AG04450 (cell line): ENCODE measurements at regions not wholly inside any gene's neighbourhood (a gene's known extent, or its start where the extent isn't known, plus 50 kb on each side); places are given as distances from the start of the nearest gene placed in this dataset.

ENCODE experiments used
- CTCF ChIA-PET: fragments of 300-600, 350-600 bp; formaldehyde crosslinking; extraction: SDS; loops from one replicate; lab custom pipeline; 2022; ENCODE audit warnings: antibody characterized with exemption, inconsistent platforms; lab: Charles Lee
- POLR2A ChIA-PET: fragments of 350-600 bp; formaldehyde crosslinking; extraction: SDS; loops from one replicate; lab custom pipeline; 2021; ENCODE audit warnings: antibody characterized with exemption, inconsistent platforms; lab: Yijun Ruan, JAX
- DNase-seq: peaks from one replicate; pipeline ENCODE4 v3.0.0-alpha.2; 2011; ENCODE audit warnings: low read depth, low spot score
- H3K27ac ChIP-seq: one replicate; pipeline ENCODE4 v1.5.1; 2012; ENCODE audit warnings: low read depth, low read length, control low read depth
- H3K27me3 ChIP-seq: one replicate; pipeline ENCODE4 v1.6.0; 2012; ENCODE audit warnings: low read length; ENCODE audit not compliant: control insufficient read depth, insufficient read depth
- H3K4me3 ChIP-seq: 2 replicates; pipeline ENCODE4 v1.5.1; 2011; ENCODE audit warnings: mild to moderate bottlenecking, low read depth, low read length, control low read depth
- H3K9me3 ChIP-seq: 2 replicates; pipeline ENCODE4 v1.5.1; 2012; ENCODE audit warnings: low read length; ENCODE audit not compliant: control insufficient read depth, insufficient read depth
- CTCF ChIP-seq: IDR thresholded peaks from 2 replicates; pipeline ENCODE4 v1.5.1; 2011; ENCODE audit warnings: low read depth, low read length, control low read depth, inconsistent platforms

DNA sequence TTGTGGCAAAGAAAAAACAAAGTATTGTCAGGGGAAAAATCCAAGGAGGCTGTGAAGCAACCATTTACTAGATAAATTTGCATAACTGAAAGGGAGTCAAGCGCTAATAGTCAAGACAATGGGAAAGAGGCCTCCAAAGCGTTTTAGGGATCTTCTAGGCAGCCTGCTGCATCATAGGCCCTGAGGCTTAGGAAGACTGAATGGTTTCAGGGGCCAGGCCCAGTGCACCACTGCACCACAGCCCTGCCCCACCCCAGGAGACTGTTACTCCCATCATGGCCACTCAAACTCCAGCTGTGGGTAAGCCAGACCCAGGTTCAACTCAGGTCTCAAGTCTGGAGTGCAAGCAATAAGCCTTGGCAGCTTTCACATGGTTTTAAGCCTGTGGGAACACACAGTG, 362.9 kb downstream of the SH3BGRL start:
- no peak for TF ChIP-seq CTCF
- DNase-seq = no peak
- CTCF ChIA-PET = no interaction called here
- no peak overlapping the region for H3K4me3 ChIP-seq
- no peaks in the 10 kb centered on the region for H3K27me3 ChIP-seq
- H3K27ac ChIP-seq = no peak overlapping the region
- H3K9me3 ChIP-seq = no peaks in the 10 kb centered on the region; the same call in 1 of the 2 replicates
- POLR2A ChIA-PET = no interaction called here

DNA sequence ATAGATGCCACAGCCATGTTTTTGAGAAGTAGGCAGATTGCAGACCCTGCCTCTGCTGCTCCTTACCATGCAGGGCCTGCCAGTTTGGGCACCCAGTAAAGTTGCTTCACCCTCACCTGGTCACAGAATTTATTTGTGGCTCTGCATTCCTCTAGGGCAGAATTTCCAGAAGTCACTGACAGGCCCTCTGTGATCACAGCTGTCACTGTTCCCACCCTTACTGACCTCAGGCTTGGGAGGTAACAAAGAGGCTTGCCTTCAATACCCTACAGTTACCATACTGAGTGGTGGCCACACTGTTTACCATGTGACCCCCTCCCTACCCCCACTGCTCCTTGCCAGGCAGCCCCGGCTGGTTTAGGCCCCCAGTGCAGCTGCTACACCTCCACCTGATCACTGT, 375.1 kb downstream of the SH3BGRL start:
- CTCF ChIA-PET = no interaction called here
- TF ChIP-seq CTCF = no peak
- POLR2A ChIA-PET = no interaction called here

DNA sequence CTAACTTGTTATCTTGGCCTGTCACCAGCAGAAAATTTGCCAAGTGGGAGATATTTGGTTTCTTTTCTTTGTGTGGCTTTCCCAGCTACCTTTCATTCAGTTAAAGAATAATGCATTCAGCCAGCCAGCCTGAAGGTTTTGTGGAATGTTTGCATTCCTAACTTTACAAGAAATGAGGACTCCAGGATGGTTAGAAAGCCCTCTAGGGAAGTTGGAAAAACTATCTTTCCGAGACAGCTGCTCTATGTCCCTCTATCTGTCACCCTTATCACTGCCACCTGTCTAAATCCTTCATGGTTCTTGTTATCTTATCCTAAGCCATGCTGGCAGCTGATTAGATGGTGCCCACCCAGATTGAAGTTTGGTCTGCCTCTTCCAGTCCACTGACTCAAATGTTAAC, 384.2 kb downstream of the SH3BGRL start:
- ChIA-PET CTCF (no interaction called here), POLR2A (no interaction called here)
- Histone ChIP-seq H3K4me3 (no peak overlapping the region), H3K27me3 (no peaks in the 10 kb centered on the region), H3K27ac (no peak overlapping the region), H3K9me3 (no peaks in the 10 kb centered on the region)
- TF ChIP-seq CTCF = no peak
- DNase-seq = no peak

More for the DNA sequence above, 375.1 kb downstream of the SH3BGRL start:
- Histone ChIP-seq H3K27ac (no peak overlapping the region), H3K9me3 (peaks cover 5% of the 10 kb centered on the region; the same call in 1 of the 2 replicates), H3K4me3 (no peak overlapping the region), H3K27me3 (no peaks in the 10 kb centered on the region)
- no peak for DNase-seq

DNA sequence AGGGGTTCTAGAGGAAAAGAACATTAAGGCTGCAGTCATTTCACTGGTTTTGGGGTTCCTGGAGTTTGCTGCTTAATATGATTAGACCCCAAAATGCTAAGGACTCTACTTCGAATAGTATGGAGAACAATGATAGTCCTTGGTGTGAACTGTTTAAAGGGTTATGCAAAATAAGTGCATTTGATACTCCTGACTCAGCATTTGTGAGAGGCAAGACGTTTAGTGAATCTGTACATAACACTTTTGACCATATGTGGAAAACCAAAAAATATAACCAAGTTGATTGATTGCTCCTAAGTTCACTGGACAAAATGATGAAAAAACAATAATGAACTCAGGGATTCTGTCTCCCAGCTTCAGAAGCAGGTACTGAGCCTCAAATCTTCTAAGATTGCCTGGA, 414.1 kb downstream of the SH3BGRL start:
- Histone ChIP-seq H3K9me3 (no peaks in the 10 kb centered on the region), H3K4me3 (no peak overlapping the region), H3K27me3 (no peaks in the 10 kb centered on the region), H3K27ac (no peak overlapping the region)
- CTCF ChIA-PET = no interaction called here
- no peak for TF ChIP-seq CTCF
- POLR2A ChIA-PET = no interaction called here
- DNase-seq = no peak

- Histone ChIP-seq H3K4me3 (no peak overlapping the region), H3K27me3 (no peaks in the 10 kb centered on the region), H3K9me3 (peaks cover 6% of the 10 kb centered on the region; the same call in 1 of the 2 replicates), H3K27ac (no peak overlapping the region)
- ChIA-PET CTCF (no interaction called here), POLR2A (no interaction called here)
- TF ChIP-seq CTCF = no peak
- DNase-seq = no peak
These were observed 460.5 kb downstream of the SH3BGRL start for GRCh38 chrX:81662381-81662780.
